ENCODE measurements at regions not wholly inside any gene's neighbourhood (a gene's known extent, or its start where the extent isn't known, plus 50 kb on each side); places are given as distances from the start of the nearest gene placed in this dataset.

GRCh38 chr2:149904352-149905175 is 317.0 kb upstream of the MMADHC start:
- no peak overlapping the region for H3K4me3 ChIP-seq (ENCODE audit: low read depth, low read length)
- peak; percentile 32 for DNase-seq (ENCODE audit: low read depth)
- no peak for TF ChIP-seq CTCF (conservative IDR thresholded peaks at IDR 0.05; ENCODE audit: low read depth, low read length)

GRCh38 chr2:149903626-149904025 is 316.1 kb upstream of the MMADHC start:
- H3K4me3 ChIP-seq (ENCODE audit: low read depth, low read length), result no peak overlapping the region
- TF ChIP-seq CTCF (conservative IDR thresholded peaks at IDR 0.05; ENCODE audit: low read depth, low read length), result no peak
- peak; percentile 8 for DNase-seq (ENCODE audit: low read depth)

- DNase-seq (ENCODE audit: low read depth), result no peak
- TF ChIP-seq CTCF (conservative IDR thresholded peaks at IDR 0.05; ENCODE audit: low read depth, low read length), result no peak
- H3K4me3 ChIP-seq (ENCODE audit: low read depth, low read length), result no peak overlapping the region
Observed at GRCh38 chr2:149902081-149902480, 314.5 kb upstream of the MMADHC start.

- DNase-seq (ENCODE audit: low read depth), result no peak
- TF ChIP-seq CTCF (conservative IDR thresholded peaks at IDR 0.05; ENCODE audit: low read depth, low read length), result no peak
- no peak overlapping the region for H3K4me3 ChIP-seq (ENCODE audit: low read depth, low read length)
Observed at GRCh38 chr2:149901231-149901859, 313.8 kb upstream of the MMADHC start.

GRCh38 chr2:149899390-149899789 is 311.8 kb upstream of the MMADHC start:
- H3K4me3 ChIP-seq (ENCODE audit: low read depth, low read length), result no peak overlapping the region
- TF ChIP-seq CTCF (conservative IDR thresholded peaks at IDR 0.05; ENCODE audit: low read depth, low read length), result no peak
- DNase-seq (ENCODE audit: low read depth), result no peak

GRCh38 chr2:149894760-149895159 is 307.2 kb upstream of the MMADHC start:
- peak; percentile 37 for DNase-seq (ENCODE audit: low read depth)

More at GRCh38 chr2:149894760-149895159, 307.2 kb upstream of the MMADHC start:
- TF ChIP-seq CTCF (conservative IDR thresholded peaks at IDR 0.05; ENCODE audit: low read depth, low read length), result no peak
- no peak overlapping the region for H3K4me3 ChIP-seq (ENCODE audit: low read depth, low read length)
